Activated CD4-positive, alpha-beta T cell treated with anti-CD3 and anti-CD28 coated beads for 48 hours (primary cell): ENCODE measurements at regions not wholly inside any gene's neighbourhood (a gene's known extent, or its start where the extent isn't known, plus 50 kb on each side); places are given as distances from the start of the nearest gene placed in this dataset.

Source experiments
- DNase-seq: peaks from one replicate; pipeline ENCODE4 v3.0.0-alpha.2; 2020

DNA sequence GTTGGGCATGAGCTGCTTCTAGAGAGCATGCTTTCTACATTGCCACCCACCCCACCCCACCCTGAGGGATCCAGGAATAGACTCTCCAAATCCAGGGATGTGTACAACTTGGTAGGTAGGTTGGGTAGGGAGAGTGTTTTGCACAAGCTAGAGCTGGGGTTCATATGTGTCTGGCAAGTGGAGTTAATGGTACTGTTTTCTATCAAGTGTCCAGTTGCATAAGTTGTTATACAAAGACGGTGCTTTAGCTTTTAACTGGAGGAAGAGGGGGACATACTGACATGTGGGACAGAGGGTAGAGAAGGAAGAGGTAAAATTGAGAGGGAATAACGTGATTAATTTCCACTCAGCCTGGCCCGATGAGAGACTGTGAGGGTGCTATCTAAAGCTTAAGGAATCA lies 51.0 kb upstream of the TNC start:
- DNase-seq = no peak

GRCh38 chr9:115170358-115171073 lies 52.6 kb upstream of the TNC start:
- no peak for DNase-seq

DNA sequence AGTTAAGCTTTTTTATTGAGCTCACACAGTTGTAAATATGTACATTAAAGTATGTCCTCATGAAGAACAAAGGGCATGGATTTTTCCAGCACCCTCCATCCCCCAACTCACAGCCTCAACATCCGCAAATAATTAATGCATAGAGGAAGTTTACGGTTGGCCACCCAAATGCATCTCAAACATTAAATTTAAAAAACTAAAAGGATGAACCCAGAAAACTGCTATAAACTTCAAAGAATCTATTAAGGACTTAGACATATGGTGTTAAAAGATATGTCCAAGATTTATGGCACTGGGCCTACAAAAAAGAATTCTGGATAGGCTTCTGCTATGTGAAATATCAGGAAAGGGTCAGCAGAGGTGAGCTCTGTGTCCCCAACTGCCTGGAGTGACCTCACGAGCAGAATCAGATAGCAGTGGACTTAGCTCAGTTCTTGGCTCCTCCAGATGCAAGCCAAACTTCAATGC lies 54.0 kb upstream of the TNC start:
- no peak for DNase-seq

- no peak for DNase-seq
These were observed 64.3 kb upstream of the TNC start for GRCh38 chr9:115182264-115182663.

GRCh38 chr9:115183436-115183835 lies 65.5 kb upstream of the TNC start:
- DNase-seq = no peak

- no peak for DNase-seq
These were observed 71.7 kb upstream of the TNC start for GRCh38 chr9:115189686-115190085.

GRCh38 chr9:115191667-115192066 lies 73.7 kb upstream of the TNC start:
- DNase-seq = no peak

GRCh38 chr9:115192280-115192679 lies 74.3 kb upstream of the TNC start:
- DNase-seq = no peak

- DNase-seq = no peak
These were observed 75.0 kb upstream of the TNC start for GRCh38 chr9:115192835-115193525.

DNA sequence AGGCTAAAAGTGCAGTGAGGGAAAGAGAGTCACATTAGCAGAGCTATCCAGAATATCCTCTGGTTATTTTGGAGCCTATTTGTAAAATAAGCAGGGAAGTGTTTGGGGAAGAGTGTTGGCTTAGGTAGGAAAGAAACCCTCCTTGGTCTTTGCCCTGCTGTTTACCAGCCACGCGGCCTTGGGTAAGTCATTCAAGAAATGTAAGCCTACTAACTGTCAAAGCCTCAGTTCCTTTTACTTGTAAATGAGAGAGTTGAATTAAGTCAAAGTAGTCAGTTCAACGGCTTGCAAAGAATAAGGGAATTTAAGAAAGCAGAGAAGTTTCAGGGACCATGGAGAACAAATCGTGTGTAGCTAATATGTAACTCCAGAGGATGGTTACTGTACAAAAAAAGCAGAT lies 75.8 kb upstream of the TNC start:
- no peak for DNase-seq

DNA sequence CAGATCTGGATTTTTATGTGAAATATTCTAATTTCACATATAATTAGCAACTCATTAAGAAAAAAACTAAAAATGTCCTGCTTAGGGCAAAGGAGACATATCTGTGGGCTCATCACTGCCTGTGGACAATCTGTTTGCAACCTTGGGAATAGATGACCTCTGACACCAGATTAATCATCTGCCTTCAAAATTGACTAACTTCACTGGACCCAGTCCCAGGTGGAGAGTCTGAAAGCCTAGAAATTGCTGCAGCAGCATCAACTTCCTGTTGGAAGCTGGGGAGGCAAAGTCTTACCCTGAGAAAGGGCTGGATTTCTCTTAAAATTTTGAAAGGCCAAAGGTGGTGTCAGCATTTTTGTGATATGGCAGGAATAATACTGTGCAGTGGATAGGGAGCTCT lies 76.3 kb upstream of the TNC start:
- DNase-seq = no peak

DNA sequence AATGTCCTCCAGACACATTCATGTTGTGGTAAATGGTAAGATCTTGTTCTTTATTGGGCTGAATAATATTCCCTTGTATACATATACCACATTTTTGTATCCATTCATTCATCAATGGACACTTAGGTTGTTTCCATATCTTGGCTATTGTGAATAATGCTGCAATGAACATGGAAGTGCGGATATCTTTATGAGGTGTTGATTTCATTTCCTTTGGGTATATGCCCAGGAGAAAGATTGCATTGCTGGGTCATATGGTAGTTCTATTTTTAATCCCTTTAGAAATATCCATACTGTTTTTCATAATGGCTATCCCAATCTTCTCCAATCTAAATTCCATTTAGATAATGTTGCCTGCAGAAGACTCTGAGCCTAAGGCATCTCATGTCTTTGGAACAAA lies 78.0 kb upstream of the TNC start:
- no peak for DNase-seq

- DNase-seq = no peak
These were observed 79.0 kb upstream of the TNC start for GRCh38 chr9:115196919-115197318.

DNA sequence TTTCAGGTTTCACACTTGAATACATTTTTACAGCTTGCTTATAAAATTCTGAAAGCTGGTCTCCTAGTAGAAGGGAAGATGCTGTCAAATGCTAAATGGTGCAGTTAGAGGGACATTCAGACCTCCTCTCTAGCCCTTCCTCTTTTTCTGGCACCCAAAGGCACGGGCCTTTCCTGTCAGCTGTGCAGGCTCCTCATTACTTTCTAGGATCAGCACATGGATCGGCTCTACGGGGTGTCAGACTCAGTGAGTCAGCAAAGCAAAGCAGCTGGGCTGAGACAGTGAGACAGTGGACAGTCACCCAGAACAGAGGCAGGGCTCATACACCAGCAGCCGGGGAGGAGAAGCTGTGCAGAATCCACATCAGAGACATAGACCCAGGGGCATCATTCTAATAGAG lies 80.0 kb upstream of the TNC start:
- DNase-seq = no peak

DNA sequence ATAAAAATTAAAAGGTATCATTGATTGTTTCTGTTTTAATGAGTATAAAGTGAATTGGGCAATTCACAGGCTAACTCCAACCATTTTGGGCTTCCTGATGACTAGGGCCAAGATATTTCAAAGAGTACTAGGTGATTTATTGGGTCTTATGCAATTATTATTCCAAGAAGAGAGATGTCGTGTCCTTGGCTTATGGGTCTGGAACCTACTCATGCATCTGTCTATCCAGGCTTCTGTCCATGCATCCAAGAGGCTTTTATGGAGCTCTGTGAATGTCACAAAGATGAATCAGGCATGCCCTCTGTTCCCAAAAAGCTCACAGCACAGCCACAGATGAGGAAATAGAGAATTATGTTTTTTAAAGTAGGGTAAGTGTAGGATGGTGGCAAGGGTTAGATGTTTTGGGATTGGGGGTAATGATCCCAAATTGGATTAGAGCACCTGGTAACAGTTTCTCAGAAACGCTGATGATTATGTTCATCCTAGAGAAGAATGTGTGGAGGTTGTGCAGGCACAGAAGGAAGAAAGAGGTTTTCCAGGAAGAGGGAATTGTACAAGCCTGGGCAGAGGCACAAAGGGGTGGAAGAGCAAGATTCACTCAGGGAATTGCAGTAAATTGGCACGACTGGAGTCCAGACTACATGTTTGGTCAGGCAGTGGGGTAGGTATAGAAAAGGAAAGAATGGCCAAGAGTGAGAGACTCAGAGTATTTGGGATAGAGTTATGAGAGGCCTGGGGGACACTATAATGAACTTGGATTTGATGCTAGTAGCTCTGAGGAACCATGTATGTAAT lies 83.0 kb upstream of the TNC start:
- DNase-seq = no peak

DNA sequence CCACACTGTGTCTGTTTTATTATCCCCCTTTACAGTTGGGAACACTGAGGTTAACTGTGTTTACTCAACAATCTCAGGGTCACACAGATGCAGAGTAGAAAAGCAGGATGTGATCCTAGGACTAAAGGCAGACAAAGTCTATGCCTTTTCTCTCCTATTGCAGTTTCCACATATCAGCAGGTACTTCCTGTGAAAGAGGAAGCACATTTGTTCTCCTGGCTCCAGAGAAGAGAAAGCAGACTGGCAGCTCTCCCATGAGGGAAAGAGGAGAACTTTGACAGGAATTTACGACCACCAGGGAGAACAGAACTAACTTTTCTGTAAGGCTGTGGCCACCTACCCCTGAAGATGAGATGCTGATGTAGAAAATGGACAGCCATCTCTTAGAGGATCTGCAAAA lies 84.2 kb upstream of the TNC start:
- no peak for DNase-seq

DNA sequence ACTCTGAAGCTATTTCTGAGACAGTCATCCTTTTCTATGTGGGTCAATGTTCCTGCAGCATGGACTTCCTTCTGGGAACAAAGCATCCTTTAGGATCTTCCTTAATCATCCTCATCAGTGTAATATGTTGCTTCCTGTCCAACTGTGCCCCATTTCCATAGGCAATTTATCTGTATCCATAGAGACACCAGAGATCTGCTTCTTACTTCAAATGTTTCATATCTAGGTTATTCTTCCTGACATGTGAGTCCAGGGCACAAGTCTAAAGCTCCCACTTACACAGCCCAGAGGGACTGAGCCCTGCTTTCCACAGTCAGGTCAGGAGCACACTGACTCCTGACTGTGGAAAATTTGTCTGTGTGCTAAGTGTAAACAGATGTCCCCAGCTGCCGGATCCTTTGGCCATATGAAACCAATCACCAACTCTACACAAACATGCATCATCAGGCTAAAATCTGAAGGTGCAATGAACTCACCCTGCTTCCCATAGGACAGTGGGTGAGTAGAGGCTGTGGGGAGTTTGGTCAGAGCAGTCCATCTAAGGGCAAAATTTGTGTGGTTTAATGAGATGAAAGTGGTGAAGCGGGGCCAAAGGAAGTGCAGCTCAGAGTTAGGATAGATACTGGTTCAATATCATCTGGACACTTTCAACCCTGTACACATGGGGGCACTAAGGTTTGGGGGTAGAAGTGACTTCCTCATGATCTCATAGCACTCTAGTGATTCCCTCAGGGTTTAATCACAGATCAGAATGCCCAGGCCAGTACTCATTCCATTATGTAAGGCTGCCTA lies 85.2 kb upstream of the TNC start:
- DNase-seq = no peak

GRCh38 chr9:115204904-115205453 lies 87.0 kb upstream of the TNC start:
- DNase-seq = no peak

- peak; percentile 18 for DNase-seq
These were observed 89.3 kb upstream of the TNC start for GRCh38 chr9:115207003-115207836.

DNA sequence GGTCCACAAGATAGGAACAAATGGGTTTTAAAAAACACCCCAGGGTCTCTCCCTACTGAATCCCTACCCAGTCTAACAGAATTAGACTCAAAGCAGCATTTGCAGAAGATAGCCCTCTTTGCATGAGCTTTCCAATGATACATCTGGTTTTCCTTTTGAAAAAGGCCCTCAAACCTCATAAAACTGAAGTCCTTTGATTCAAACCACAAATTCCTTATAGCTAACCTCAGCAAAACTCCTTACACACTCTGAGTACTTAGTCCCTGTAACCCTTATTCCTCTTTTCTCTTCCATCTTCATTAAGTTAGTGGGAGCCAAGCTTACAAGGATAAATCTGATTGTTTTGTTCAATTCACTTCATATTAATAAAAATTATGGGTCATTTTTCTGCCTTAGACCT lies 90.5 kb upstream of the TNC start:
- DNase-seq = no peak

DNA sequence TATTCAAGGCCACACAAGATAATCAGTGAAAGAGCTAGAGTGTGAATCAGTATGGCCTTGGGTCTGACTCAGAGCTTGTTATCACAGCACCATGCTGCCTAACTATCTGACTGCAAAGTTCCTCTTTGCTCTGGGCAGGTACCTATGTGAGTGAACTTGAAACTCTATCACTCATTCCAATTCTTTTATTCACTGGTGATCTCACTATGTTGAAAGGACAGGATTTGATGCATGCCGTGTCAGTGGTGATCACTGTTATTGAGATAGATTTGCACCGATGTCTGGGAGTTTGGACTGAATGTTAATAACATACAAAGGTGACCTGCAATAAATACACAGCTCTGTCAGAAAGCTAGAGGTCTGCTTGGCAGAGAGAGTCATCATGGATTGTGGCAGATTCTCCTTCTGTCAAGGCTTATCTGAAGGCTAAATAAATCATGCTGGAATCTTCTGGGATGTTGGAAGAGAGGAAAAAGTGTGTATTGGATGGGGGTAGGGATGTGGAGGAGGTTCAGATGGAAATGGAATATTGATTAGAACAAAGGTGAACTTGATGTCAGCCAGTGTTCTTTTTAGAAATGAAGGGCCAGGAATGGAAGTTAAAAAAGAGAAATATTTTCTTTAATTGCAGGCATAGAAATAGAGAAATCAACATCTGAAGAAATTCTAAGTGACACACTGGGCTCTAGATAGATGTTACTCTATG lies 91.8 kb upstream of the TNC start:
- DNase-seq = peak; percentile 36
